NCI-H2227 (cell line): ENCODE measurements at regions not wholly inside any gene's neighbourhood (a gene's known extent, or its start where the extent isn't known, plus 50 kb on each side); places are given as distances from the start of the nearest gene placed in this dataset.
"Not testable (repeated sequence)": the region's sequence is repeated elsewhere in the genome, so short reads cannot be mapped to it uniquely, and the experiment has no call there.

ENCODE experiments used
- DNase-seq: peaks from one replicate; lab custom pipeline; 2025; ENCODE audit not compliant: unreplicated experiment; lab: John Stamatoyannopoulos, UW

DNA sequence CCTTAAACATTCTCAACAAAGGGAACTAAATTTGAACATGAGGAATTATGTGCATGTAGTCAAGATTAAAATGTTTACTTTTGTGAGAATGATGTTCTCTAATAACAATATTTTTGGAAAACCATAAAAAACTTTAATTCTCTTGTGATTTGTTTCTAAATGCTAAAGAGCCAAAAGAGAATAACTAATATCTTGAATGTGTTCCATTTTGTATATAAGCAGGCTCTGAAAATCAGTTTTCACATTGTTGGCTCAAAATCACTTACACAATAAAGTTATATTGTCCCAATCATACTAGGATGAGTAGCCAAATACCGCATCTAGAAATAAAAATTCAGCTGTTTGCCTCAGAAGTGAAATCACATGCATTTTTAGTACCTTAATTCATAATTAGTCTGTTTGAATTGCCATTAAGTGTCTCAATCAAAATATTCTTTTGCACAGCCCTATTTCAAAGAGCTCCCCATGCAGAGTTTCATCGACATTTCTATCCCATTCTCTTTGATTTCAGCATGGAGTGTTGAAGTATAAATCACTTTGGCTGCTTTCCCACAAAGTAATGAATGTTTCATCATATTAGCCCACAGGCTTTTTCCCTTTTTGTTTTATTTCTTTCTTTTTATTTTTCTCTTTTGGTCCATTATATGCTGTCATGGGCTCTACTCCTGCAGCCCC lies 420.3 kb upstream of the POM121L12 start:
- no peak for DNase-seq

DNA sequence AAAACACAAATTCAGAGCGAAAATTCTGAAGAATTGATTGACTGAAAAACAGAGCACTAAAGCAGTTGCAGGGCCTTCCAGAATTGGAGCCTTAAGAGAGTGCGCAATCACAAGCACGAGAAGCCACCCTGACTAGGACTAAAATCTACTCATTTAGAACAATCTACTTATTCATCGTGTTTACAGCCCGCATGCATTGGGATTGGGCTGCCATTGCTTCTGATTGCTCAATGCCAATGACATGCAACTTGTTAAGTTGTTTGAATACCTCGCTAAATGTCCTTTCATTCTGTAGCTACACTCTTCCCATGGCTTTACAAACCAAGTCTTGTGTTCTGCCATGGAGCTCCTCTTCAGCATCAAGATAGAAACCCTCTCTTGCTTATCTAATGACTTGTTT lies 425.9 kb upstream of the POM121L12 start:
- no peak for DNase-seq

DNA sequence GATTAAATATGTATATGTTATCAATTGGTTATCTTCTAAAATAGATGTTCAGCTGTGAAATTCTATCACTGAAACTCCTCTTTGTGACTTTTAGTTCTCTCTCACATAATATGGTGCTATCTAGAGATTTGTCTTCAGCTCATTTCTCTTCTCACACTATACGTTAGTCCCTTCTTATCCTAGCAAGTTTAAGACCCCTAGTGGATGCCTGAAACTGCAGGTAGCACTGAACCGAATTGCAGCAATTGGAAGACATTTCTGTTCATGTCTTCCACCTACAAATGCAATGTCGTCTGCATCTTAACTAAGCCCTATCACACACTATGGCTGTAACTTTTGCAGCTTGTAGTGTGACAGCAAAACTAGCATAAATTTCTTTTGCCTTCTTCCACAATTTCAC lies 442.7 kb upstream of the POM121L12 start:
- no peak for DNase-seq

DNA sequence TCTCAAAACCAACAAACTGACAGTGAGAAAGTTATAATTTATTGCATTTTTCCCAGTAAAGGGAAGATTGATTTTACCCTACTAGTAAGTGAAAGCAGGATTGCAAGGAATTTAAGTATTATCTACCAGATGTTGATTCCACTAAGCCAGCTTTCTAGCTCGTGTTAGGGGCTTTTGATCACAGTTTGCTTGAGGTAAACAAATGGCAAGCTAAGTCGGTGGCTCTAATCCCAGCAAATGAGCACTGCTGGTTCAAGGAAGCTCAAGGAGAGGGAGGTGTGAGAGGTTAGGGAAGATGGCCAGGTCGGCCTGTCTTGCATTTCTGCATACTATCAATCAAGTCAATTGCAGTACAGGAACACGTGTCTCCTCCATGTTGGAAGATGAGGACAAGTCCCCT lies 448.7 kb upstream of the POM121L12 start:
- DNase-seq, result no peak

DNA sequence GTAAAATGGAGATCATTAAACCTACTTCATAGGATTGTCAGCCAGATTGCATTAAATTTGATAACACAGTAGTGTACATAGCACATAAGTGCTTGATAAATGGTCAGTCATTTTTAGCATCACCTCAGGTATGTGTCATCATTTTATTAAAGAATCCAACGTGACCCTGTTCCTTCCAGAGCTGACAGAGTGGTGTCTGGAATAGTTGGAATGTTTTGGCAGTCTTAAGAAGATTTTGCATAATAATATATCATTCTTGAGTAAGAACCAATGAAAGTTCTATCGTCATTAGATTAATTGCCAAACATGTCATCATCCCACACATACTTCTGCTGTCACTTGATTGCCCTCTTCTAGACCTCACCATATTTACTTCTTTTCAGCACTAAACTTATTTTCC lies 451.4 kb upstream of the POM121L12 start:
- no peak for DNase-seq

DNA sequence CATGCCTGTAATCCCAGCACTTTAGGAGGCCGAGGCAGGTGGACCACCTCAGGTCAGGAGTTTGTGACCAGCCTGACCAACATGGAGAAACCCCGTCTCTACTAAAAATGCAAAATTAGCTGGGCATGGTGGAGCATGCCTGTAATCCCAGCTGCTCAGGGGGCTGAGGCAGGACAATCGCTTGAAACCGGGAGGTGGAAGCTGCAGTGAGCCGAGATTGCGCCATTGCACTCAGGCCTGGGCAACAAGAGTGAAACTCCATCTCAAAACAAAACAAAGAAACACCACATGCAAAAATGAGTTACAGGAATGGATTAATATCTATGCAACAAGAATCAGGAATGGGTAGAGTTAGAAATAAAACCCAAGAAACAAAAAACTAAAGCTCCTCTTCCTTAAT lies 462.3 kb upstream of the POM121L12 start:
- DNase-seq, result not testable (repeated sequence)

DNA sequence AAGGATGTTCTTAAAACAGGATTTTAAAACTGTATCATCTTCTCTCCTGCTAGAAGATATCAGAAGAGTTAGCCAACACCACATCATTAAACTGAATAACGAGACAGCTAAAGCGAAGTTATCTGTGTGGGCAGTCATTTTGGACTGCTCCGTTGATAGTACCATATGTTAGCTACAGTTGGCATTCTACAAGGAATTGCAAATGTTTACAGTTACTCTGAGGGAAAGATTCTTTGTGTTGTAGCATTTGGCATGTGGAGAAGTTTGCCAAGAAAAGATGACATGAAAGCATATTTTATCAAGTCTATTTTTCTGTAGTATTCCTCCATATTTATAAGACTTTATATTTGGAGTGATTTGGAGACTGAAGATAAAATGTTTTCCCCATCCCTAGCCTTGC lies 464.4 kb upstream of the POM121L12 start:
- no peak for DNase-seq

DNA sequence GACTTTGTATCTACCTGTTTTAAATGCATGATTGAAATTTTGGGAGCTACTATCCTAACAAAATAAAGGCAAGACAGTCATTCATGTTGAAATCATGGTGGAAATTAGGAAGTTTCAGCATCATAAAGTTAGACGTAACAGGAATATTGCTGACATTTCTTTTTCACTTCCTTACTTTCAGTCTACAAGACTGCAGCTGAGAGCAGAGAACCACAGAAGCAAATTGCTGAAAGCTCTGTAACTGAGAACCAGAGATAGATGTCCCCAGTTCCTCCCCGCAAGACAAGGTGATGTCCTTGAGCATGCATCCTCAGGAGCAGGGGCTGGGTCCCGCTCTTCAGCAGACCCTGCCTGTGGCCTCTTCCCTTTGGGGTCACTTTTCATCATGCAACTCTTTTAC lies 466.3 kb upstream of the POM121L12 start:
- no peak for DNase-seq

DNA sequence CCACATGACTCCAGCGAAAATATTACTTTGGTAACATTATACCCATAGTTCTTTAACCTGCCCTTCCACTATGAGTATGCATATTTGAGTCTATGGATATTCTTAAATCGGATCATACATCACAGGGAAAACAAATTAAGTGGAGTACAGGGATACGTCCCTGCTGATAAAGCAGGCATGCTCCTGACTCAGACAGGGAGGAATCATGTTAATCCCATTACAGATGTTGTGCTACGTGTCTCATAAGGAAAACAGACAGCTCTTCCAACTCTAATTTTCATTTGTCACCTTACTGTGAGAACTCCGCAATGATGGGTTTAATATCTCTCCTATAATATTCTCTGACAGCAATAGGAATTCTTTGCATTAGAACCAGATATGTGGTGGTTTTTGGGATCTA lies 469.5 kb upstream of the POM121L12 start:
- DNase-seq, result no peak

DNA sequence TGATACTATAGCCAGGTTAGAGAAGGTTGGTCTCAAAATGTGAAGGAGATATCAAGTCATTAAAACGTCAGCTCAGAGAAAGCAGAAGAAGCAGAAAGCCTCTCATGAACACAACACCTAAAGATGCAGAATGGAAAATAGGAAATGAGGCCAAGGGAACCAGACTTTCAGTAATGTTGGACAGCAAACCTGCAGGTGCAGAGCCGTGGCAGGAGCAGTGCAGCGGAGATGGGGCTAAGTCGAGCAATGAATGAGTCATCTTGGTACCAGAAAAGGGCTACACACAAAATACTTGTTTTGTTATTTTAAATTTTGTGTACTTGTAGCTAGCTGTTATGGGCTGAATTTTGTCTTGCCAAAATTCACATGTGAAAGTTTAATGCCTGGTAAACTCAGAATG lies 479.6 kb upstream of the POM121L12 start:
- no peak for DNase-seq

DNA sequence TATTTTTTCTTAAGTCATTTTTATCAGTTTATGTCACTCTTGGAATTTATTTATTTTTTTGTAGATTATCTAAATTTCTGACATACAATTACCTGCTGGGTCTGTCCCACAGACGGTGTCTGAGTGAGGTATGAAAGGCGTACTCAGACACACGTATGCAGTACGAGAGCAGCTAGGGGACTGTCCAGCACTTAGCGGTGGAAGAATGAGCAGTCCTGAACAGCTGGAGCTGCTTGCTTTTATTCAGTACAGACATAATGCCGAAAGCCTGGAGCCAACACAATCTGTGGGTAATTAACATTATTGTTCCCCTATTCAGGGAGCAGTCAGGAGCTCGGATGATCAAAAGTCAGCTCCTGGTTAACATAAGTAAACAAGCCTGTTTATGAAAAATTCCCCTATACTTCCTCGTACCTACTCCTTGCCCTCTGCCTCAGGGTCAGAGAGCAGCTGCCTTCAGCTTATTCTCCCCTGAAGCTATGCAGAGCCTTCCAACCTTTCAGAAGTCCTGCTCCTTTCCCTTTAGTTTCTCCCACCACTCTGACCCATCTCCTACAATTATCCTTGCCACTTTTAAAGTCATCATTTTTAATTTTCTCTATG lies 488.0 kb upstream of the POM121L12 start:
- DNase-seq, result no peak

DNA sequence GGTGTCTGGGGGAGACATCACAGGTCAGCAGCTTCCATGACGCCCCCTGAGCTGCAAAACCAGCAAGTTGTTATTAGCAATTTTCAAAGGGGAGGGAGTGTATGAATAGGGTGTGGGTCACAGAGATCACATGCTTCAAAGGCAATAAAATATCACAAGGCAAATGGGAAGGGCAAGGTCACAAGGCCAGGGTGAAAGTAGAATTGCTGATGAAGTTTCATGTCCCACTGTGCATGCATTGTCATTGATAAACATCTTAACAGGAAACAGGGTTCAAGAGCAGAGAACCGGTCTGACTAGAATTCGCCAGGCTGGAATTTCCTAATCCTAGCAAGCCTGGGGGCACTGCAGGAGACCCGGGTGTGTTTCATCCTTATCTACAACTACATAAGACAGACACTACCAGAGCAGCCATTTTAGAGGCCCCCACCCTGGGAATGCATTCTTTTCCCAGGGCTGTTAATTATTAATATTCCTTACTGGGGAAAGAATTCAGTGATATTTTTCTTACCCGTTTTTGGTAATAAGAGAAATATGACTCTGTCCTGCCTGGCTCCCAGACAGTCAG lies 494.2 kb upstream of the POM121L12 start:
- DNase-seq, result not testable (repeated sequence)

DNA sequence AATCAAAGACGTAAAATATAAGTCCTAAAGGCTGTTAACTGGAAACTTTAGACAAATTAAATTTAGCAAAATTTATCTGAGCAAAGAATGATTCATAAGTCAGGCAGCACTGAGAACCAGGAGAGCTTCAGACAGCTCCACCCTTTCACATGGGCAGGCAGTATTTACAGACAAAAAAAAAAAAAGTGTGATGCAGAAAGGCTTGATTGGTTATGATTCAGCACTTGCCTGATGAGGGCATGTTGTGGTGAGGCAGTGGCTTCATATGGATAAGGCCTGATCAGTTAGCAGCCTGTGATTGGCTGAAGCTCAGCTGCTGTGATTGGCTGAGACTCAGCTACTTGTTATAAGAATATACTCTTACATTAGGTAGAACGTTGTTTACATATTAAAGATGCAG lies 495.4 kb upstream of the POM121L12 start:
- DNase-seq, result no peak

DNA sequence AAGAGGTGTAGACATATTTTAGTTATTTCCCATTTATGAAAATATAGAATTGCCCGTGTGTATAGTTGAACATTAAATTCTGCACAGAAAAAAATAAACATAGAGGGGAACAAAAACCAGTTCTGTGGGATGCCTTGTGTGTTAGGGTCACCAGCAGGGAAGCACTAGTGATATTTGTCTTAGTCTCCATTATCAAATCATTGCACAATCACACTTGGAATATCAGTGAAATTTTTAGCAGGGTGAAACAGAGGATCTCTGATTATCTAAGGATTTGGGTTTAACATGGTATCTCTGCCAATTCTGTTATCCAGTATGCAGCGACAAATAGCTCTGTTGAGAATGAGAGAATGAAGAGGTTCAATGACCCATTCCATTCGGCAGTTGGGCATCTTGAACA lies 496.0 kb upstream of the POM121L12 start:
- no peak for DNase-seq

DNA sequence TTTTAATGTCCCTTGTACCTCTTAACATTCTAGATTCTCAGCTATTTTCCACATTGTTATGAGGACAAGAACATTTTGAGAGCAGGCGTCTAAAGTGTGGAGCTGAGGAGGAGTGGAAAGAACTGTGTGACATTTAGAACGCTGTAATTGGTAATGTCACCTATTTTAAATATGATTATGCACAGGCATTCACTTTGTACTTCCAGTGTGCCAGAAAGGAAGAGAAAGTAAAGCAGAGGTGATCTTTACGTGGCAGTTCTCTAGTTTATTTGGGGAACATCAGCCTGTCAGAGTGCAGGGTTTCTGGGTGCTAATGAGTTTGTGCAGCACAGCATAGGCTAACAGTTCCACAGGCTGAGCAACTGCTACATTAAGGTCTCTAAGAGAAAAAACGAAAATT lies 498.4 kb upstream of the POM121L12 start:
- DNase-seq, result no peak

DNA sequence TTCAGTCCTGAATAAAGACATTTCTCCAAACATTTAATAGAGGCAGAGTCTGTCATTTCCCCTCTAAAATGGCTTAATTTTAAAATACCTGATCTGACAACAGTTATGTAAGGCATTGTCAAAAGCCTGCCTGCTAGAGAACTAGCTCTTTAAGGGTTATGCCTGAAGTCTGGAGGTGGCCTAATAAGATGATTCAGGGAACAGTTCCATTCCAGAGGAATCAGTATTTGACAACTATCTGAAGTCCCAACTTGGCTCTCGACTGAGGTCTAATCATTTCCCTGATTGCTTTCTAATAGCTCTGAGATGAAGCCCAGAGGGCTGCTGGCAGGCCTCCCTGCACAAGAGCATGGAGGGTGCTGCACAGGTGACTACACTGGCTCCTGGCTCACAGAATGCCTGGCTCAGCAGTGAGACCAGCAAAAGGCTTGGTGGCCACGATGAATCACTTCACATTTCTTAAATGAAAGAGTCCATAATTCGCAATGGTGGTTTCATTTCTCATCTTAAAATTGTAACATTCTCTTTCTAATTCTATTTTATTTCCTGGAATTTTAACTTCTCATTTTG lies 509.6 kb upstream of the POM121L12 start:
- DNase-seq, result no peak

DNA sequence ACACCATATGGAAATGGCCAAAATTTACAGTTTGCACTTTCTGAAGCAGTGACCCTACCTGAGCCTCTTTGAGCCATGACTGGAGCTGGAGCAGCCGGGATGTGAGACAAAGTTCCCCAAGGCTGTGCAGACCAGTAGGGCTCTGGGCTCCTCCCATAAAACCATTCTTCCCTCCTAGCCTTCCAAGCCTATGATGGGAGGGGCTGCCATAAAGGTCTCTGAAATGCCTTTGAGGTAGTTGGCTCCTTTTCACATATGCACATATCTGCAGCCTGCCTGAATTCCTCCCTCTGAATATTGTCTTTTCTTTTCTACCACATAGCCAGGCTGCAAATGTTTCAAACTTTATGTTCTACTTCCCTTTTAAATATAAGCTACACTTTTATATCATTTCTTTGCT lies 516.6 kb upstream of the POM121L12 start:
- DNase-seq, result no peak

DNA sequence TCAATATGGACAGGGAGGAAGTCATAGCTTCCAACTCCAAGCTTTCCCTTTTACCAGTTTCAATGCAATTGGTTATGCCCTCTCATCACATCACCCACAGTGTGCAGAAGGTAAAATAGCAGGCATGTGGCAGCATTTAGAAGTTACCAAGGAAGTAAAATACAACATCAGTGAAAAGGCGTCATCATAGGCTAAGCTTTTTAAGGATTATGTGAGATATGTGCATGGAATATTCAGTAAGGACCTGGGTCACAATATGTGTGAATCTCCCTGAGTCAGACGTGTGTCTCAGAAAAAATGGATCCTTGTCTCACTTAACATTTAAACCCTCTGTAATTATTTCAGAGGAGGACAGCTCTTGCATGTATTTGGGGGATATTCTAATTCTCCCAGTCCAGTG lies 522.8 kb upstream of the POM121L12 start:
- DNase-seq, result no peak

DNA sequence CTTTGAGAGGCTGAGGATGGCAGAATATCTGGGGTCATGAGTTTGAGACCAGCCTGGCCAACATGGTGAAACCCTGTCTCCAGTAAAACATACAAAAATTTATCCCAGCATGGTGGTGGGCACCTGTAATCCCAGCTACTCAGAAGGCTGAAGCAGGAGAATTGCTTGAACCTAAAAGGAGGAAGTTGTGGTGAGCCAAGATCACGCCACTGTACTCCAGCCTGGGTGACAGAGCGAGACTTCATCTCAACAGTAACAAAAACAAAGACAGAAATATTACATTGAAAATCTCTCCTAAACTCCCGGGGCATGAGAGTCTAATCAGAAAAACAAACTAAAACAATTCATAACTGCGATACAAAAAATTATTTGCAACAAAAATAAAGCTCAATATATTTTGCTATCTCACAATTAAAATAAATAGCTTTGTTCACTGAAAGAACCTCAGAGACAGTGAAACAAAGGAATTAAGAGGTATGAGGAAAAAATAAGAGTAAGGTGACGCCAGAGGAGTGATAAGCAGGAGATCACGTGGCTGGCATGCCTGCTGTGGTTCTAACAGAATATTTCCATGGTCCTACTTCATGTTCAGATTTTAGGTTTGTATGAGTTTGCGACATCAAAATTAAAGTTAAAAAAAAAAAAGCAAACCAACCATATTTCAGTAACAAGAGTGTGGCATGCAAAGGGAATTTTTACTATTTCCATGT lies 527.7 kb upstream of the POM121L12 start:
- no peak for DNase-seq

DNA sequence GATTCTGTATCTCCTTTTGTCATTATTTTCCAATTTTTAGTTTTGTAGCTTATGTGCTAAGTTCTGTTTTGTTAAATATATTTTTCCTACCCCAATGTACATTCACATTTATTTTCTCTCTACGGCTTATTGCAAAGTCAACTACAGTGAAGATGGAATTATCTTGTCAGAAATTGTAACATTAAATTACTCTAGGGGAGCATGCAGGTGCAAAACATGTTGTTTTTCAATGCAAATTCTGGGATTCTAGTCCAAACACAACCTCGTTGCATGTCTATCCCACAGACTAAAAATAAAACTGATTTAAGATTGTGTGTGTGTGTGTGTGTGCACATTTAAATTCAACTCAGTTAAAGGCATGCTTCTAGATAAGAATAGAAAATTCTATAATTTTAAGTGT lies 529.1 kb upstream of the POM121L12 start:
- no peak for DNase-seq

DNA sequence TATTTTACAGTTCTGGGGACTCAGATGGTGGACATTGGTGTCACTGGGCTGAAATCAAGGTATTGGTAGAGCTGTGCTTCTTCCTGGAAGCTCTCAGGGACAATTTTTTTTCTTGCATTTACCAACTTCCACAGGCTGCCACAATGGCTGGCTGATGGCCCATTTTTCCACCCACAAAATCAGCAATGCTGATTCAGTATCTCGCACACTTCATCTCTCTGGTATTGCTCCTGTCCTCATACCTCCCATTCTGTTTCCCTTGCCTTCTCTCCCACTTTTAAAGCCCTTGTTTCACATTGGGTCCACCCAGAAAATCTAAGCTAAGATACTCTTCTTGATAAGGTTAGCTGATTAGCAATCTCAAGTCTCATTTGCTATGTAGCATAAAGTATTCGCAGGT lies 530.9 kb upstream of the POM121L12 start:
- DNase-seq, result no peak

DNA sequence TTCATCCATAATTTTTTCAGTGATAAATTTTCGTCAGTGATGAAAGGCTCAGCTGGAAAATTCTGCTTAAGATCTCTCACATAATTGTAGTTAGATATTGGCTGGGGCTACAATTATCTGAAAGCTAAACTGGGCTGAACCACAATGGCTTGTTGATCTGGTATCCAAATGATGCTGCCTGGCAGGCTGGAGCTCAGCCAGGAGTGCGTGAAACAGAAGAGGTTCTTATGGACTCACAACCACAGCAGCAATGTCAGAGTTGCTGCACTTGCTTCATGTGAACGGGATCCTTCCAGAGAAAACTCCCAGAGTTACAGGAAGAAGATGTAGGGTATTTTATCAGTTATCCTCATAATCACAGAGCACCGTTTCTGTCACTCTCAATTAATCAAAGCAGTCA lies 533.2 kb upstream of the POM121L12 start:
- DNase-seq, result no peak
